ENCODE measurements at regions not wholly inside any gene's neighbourhood (a gene's known extent, or its start where the extent isn't known, plus 50 kb on each side); places are given as distances from the start of the nearest gene placed in this dataset.

GRCh38 chr2:188131281-188131680 is 160.4 kb upstream of the GULP1 start:
- no peak for DNase-seq (ENCODE audit: low read depth in 2 of 2)

- DNase-seq (ENCODE audit: low read depth in 2 of 2): peak; percentile 56 to 83
These were observed 159.3 kb upstream of the GULP1 start for GRCh38 chr2:188132385-188132784.

DNA sequence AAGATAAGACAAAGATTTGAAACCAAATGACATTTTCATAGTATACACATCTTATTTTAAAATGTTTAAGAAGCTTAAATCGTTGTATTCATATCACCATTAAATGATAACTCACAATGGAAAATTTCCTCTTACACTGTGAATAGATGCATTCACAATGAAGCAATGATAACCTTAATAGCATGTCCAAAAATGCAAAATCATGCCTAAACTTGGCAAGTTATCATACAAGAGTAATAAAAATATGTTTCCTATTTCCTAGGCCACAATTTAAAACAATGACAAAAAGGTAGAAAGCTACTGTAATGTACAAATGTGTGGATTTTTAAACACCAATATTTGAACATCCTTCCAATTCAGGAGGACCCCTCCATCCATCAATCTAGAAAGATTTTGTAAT is 157.4 kb upstream of the GULP1 start:
- peak; percentile 32 to 80 for DNase-seq (ENCODE audit: low read depth in 2 of 2)

- no peak for DNase-seq (ENCODE audit: low read depth in 2 of 2)
These were observed 153.4 kb upstream of the GULP1 start for GRCh38 chr2:188138313-188138712.

GRCh38 chr2:188142088-188142487 is 149.6 kb upstream of the GULP1 start:
- DNase-seq (ENCODE audit: low read depth in 2 of 2): no peak

DNA sequence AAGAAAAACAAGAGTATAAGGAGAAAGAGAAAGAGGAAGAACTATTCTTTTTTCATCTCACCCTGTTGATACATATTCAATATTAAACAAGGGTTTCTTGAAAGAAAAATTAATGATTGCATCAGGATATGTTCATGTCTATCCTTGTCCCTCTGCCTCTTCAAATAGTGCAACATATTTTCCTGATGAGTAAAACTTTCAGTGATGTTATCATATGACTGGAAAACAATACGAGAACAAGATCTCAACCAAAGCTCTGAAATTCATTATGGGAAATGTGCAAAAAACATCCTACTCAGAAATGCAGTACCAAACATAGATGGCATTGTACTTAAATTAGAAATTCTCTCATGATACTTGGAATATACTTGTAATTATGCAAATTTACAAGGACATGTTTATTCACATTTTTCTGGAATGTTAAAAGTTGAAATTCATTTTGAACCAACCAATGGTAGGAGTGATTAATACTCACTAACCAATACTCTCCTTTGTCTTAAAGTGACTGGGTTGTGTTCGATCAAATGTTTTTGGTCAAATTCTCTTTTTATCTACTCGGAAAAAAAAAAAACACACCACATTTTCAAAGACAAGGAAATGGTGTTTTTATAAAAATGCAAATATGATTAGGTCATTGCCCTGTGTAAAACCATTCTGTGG is 148.9 kb upstream of the GULP1 start:
- peak; percentile 26 to 53 for DNase-seq (ENCODE audit: low read depth in 2 of 2)

- no peak for DNase-seq (ENCODE audit: low read depth in 2 of 2)
These were observed 145.8 kb upstream of the GULP1 start for GRCh38 chr2:188145885-188146284.

DNA sequence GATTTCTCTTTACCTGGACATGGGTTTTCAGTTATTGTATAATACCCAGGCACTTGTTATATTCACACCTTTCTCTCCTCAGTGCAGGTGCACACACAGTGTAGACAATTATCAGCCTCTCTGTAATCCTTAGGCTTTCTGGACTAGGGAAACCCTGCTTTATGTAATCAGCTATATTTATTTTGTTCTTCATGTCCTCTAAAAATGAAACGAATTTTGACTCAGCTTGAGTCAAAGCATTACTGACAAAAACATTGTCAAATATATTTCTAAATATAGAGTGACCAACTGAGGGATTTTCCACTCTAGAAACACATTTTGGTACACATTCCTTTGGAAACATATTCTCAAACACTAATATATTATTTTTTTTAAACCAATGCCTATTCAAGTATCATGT is 144.8 kb upstream of the GULP1 start:
- no peak for DNase-seq (ENCODE audit: low read depth in 2 of 2)

DNA sequence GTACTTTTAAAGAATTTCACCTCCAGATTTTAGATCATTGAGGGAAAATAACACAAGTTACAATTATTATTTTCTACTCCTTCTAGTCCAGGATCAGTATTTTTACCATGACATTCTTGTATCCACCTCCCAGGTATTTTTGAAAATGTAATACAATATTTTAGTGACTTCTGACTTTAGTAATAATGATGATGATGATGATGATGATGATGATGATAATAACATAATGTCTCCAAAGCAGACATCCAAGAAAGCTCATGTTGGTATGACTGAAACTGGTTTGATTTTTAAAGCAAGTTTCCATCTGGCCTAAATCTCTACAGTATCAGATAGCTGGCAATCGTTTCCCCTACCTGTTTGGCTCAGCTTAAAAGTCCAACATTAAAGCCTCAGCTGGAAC is 140.0 kb upstream of the GULP1 start:
- DNase-seq (ENCODE audit: low read depth in 2 of 2): no peak

- DNase-seq (ENCODE audit: low read depth in 2 of 2): no peak
These were observed 133.2 kb upstream of the GULP1 start for GRCh38 chr2:188158337-188159100.

DNA sequence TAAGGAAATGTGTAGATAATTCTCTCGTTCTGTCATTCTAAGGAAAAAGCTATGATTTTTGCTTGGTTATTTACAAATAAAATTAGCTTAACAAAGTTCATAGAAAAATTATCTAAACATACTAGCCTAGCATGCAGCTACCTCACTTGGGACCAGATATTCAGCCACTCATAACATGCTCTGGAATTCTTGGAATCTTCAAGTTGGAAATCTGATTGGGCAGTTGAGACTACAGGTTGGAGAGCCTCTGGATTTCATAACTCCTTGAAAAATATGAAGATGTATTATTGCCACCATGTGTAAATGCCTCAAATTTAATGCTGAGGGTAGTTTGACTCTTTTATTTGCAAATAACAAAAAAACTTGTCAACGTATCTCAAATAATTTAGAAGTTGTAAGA is 132.2 kb upstream of the GULP1 start:
- DNase-seq (ENCODE audit: low read depth in 2 of 2): no peak

GRCh38 chr2:188170356-188170755 is 121.3 kb upstream of the GULP1 start:
- DNase-seq (ENCODE audit: low read depth in 2 of 2): no peak

DNA sequence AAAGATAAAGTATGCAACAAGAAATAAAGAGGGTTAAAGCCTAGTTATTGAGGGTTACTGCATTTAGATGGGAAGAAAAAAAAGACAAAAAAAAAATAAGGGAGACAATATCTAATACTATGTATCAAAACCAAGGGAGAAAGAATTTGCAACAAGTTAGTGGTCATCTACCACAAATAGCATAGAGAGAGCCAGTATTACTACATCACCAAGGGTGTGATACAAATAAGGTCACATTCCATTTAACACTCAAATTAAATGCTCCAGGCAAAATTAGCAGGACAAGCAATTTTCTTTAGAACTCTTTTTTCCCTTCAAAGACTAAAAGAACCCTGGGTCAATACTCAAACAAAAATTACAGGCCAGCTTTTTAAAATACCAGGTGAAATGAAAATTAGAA is 115.1 kb upstream of the GULP1 start:
- DNase-seq (ENCODE audit: low read depth in 2 of 2): no peak

DNA sequence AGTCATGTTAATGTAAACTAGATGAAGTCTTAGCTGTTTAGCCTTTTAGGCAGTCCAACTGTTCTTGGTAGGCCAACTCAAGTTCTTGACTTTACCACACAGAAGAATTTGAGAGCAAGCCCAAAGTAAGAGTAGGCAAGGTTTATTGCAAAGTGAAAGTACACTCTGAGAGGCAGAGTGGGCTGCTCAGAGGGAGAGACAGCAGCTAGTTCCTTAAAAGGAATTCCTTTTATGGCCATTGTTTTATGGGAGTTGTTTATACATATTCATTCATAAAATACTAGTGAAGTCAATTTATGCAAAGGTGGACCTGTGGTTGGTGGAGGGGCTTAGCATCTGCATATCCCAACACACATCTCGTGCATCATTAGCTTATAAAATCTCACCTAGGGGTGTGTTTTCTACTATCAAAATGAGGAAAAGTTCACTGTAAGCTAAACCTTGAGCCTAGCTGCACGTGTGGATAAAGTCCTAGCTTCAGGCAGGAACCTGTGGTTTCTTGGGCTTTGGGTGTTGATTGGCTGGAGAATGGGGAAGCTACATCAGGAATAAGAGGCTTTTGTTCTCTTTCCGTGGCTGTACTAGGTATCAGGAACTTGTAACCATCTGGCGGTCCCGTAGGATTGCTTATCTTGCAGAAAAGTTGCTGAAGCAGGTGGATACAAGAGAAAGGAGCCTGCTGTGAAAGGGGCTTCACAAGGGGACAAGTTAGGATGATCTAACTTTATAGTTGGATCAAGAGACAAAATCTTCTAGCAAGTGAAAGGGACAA is 110.4 kb upstream of the GULP1 start:
- no peak for DNase-seq (ENCODE audit: low read depth in 2 of 2)

DNA sequence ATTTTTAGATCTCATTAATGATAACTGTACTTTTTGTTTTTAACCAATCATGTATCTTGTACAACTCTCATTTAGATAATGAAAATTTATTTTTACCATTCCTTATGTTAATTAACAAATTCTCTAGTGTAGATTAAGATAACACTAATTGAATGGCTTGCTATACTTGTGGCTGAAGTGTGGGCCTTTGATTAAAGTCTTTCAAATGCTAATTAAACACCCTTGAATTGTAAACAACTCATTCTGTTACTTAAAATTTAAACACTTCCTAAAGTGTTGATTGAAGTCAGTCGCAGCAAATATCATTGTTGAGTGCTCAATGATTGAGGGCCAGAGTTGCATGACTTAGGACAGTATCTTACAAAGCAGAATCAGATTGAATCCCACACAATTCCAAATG is 109.8 kb upstream of the GULP1 start:
- DNase-seq (ENCODE audit: low read depth in 2 of 2): no peak

DNA sequence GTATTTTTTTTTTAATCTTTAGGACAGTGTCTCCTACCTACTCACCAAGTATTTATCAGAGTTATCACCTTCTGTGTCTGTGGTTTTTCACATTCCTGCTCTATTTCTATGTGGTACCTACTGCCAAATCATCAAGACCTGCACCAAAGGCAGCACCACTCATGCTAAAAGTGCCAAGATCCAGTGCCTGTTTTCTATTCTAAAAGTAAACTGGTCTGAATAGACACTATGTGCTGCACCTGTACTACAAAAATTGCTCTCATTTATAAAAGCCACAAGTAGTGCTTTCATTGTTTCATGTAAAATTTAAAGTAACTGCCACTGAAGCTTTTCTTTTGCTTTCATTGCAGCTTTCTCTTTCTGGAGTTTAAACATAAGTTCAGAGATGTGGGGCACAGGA is 103.9 kb upstream of the GULP1 start:
- DNase-seq (ENCODE audit: low read depth in 2 of 2): no peak

DNA sequence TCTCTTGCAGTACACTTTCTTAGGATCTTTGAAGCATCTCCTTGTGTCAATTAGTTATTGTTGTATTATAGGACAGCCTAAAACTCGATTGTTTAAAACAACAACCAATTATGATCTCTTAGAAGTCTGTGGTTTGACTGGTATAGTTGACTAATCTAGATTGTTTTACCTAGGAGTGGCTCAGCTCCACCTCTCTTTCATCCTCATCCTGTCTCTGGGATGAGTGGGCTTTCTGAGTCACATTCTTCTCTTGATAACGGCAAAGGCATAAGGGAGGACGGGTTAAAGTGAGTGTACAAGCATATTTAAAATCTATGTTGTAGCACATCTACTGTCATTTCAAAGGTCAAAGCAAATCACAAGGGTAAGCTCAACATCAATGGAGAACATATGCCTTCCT is 102.3 kb upstream of the GULP1 start:
- DNase-seq (ENCODE audit: low read depth in 2 of 2): no peak

GRCh38 chr2:188193230-188193629 is 98.4 kb upstream of the GULP1 start:
- DNase-seq (ENCODE audit: low read depth in 2 of 2): no peak

- DNase-seq (ENCODE audit: low read depth in 2 of 2): no peak
These were observed 95.2 kb upstream of the GULP1 start for GRCh38 chr2:188196343-188197008.

DNA sequence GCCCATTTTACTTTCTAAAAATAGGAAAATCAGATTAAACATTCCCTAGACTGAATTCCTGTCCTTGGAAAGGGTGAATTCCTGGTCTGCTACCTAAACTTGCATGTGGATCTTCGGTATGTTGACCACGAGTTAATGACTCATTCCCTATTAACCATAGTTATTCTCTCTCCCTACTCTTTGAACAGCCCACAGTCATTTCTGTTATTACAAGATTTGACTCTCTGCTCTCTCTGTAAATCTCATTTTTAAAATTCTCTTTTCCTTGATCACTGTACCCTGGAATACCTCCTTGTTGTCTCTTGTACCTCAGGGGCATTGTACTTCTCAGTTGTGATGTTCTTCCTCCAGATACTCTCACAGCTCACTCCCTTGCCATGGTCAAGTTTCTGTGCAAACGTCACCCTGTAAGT is 92.0 kb upstream of the GULP1 start:
- DNase-seq (ENCODE audit: low read depth in 2 of 2): peak in 1 of 2 donors; percentile 9

DNA sequence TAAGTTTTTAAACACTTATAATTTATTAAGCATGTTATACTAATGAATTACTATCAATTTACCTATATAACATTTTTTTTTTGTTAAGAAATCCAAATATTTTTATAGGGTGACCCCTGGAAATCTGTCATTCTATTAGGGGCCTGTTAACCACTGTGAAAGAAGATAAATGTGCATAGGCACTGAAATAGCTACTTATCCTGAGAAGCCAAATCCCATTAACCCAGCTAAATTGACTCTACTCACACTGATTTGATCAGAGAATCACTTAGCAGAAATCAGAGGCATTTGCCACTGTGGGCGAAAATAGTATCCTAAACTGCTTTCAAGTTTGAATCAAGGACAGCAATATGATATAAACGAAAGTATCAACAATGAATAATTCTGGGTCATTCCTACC is 90.0 kb upstream of the GULP1 start:
- no peak for DNase-seq (ENCODE audit: low read depth in 2 of 2)

DNA sequence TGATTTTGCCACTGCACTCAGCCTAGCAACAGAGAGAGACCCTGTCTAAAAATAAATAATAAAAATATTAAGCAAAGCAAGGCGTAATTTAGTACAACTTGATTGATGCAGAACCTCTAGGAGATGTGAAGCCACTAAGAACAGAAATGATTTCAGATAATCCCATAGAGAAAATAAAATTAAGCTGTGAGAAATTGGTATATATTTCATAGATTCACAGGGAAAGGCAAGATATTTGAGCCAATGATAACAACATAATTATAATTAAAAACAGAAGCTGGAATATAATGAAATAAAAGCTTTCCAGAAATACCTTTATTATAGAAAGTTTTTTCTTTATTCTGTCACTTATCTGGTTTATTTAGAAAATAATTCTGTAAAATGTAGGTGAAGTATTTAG is 88.9 kb upstream of the GULP1 start:
- DNase-seq (ENCODE audit: low read depth in 2 of 2): no peak

Data from dermis microvascular lymphatic vessel endothelial cell (primary cell).